Keratinocyte (primary cell): ENCODE measurements at regions not wholly inside any gene's neighbourhood (a gene's known extent, or its start where the extent isn't known, plus 50 kb on each side); places are given as distances from the start of the nearest gene placed in this dataset.

Experiments used
- DNase-seq: peaks from one replicate; pipeline ENCODE4 v3.0.0-alpha.2; 2011; ENCODE audit warnings: low read depth, missing footprints, low spot score
- FAIRE-seq: peaks from 2 replicates; lab custom pipeline; 2011; peaks lifted over from hg19 to GRCh38; lab: Jason Lieb, UNC
- H2AFZ ChIP-seq: 2 replicates; pipeline ENCODE4 v1.6.0; 2012; ENCODE audit warnings: low read length, control low read depth, inconsistent platforms; ENCODE audit not compliant: control insufficient read depth
- H3K27ac ChIP-seq: 2 replicates; pipeline ENCODE4 v1.5.1; 2011; ENCODE audit warnings: low read length; ENCODE audit not compliant: control insufficient read depth, insufficient read depth
- H3K27me3 ChIP-seq: 3 replicates; pipeline ENCODE4 v1.6.0; 2011; ENCODE audit warnings: low read length; ENCODE audit not compliant: control insufficient read depth, insufficient read depth; ENCODE audit errors: extremely low read depth
- H3K36me3 ChIP-seq, 2 experiments: 2 replicates in 1 of 2; 3 replicates in 1 of 2; pipeline ENCODE4 v1.5.1; 2011; ENCODE audit warnings: low read length in 2 of 2, mild to moderate bottlenecking in 1 of 2; ENCODE audit not compliant: control insufficient read depth in 2 of 2, insufficient read depth in 2 of 2; ENCODE audit errors: extremely low read depth in 1 of 2
- H3K4me1 ChIP-seq: 3 replicates; pipeline ENCODE4 v1.5.1; 2011; ENCODE audit warnings: low read length; ENCODE audit not compliant: control insufficient read depth, insufficient read depth; ENCODE audit errors: extremely low read depth
- H3K4me2 ChIP-seq: 3 replicates; pipeline ENCODE4 v1.6.0; 2011; ENCODE audit warnings: low read depth, low read length; ENCODE audit not compliant: control insufficient read depth, insufficient read depth; ENCODE audit errors: extremely low read depth
- H3K4me3 ChIP-seq, 3 experiments: fragments of 200-600 bp in 1 of 3; sonication (generic) in 1 of 3; 2 replicates in 2 of 3; 3 replicates in 1 of 3; pipeline ENCODE4 v1.5.1; 2011 to 2016; ENCODE audit warnings: low read length in 3 of 3, mild to moderate bottlenecking in 3 of 3, control low read depth in 2 of 3, inconsistent platforms in 1 of 3, low read depth in 1 of 3, mixed read lengths in 1 of 3, mixed run types in 1 of 3, moderate library complexity in 1 of 3; ENCODE audit not compliant: control insufficient read depth in 2 of 3, insufficient read depth in 2 of 3; ENCODE audit errors: extremely low read depth in 1 of 3
- H3K79me2 ChIP-seq: 2 replicates; pipeline ENCODE4 v1.6.0; 2012; ENCODE audit warnings: low read length; ENCODE audit not compliant: control insufficient read depth, insufficient read depth
- H3K9ac ChIP-seq: 3 replicates; pipeline ENCODE4 v1.6.0; 2011; ENCODE audit warnings: low read length; ENCODE audit not compliant: control insufficient read depth, insufficient read depth; ENCODE audit errors: extremely low read depth
- H3K9me1 ChIP-seq: 3 replicates; pipeline ENCODE4 v1.6.0; 2011; ENCODE audit warnings: low read length; ENCODE audit not compliant: control insufficient read depth, insufficient read depth; ENCODE audit errors: extremely low read depth
- H3K9me3 ChIP-seq: 2 replicates; pipeline ENCODE4 v1.5.1; 2012; ENCODE audit warnings: low read depth, low read length; ENCODE audit not compliant: control insufficient read depth
- H4K20me1 ChIP-seq: 3 replicates; pipeline ENCODE4 v1.6.0; 2011; ENCODE audit warnings: low read length; ENCODE audit not compliant: control insufficient read depth, insufficient read depth; ENCODE audit errors: extremely low read depth
- CTCF ChIP-seq, 3 experiments: IDR thresholded peaks in 1 of 3; conservative IDR thresholded peaks in 1 of 3; optimal IDR thresholded peaks in 1 of 3; 2 replicates in 2 of 3; 3 replicates in 1 of 3; pipeline versions ENCODE3 to v1.5.1; 2011; ENCODE audit warnings: low read length in 3 of 3, mild to moderate bottlenecking in 3 of 3, moderate library complexity in 2 of 3, control low read depth in 1 of 3, inconsistent platforms in 1 of 3; ENCODE audit not compliant: insufficient read depth in 2 of 3; ENCODE audit errors: extremely low read depth in 1 of 3
- EZH2 ChIP-seq: IDR thresholded peaks from one replicate; pipeline ENCODE4 v1.6.1; 2012; ENCODE audit warnings: inconsistent platforms, mild to moderate bottlenecking, low read length, moderate library complexity
- dilution Hi-C: fragments of 300-500 bp; cut with MboI; formaldehyde crosslinking; loops from one replicate; pipeline ENCODE4 v1.7.0; 2020; ENCODE audit warnings: low sequenced_read_pairs; ENCODE audit not compliant: extremely low pct_ligation_motif_present

GRCh38 chr5:173435447-173435846, 107.2 kb upstream of the STC2 start:
- Histone ChIP-seq H3K9ac (no peak overlapping the region), H3K27me3 (no peaks in the 10 kb centered on the region), H3K36me3 (no peaks in the 10 kb centered on the region), H4K20me1 (no peaks in the 10 kb centered on the region), H3K27ac (no peak overlapping the region), H3K79me2 (no peaks in the 10 kb centered on the region), H3K4me3 (no peak overlapping the region), H3K4me2 (no peak overlapping the region), H3K4me1 (no peaks in the 10 kb centered on the region), H2AFZ (no peak overlapping the region), H3K9me3 (no peaks in the 10 kb centered on the region), H3K9me1 (no peaks in the 10 kb centered on the region)
- TF ChIP-seq EZH2 (no peak), CTCF (optimal IDR thresholded peaks at IDR 0.05 in 1 of 3, IDR thresholded peaks at IDR 0.05 in 1 of 3, conservative IDR thresholded peaks at IDR 0.05 in 1 of 3; ENCODE audit: extremely low read depth in 1 of 3, insufficient read depth in 2 of 3, low read length in 3 of 3) (no peak)
- no peak for FAIRE-seq
- DNase-seq, result no peak
- dilution Hi-C loops, result no loop called here

- DNase-seq, result no peak
- Histone ChIP-seq H3K4me2 (no peak overlapping the region), H3K36me3 (no peaks in the 10 kb centered on the region), H3K9me3 (no peaks in the 10 kb centered on the region), H3K4me1 (no peaks in the 10 kb centered on the region), H3K9ac (no peak overlapping the region), H2AFZ (no peak overlapping the region), H4K20me1 (no peaks in the 10 kb centered on the region), H3K27me3 (no peaks in the 10 kb centered on the region), H3K9me1 (no peaks in the 10 kb centered on the region), H3K4me3 (no peak overlapping the region), H3K79me2 (no peaks in the 10 kb centered on the region), H3K27ac (no peak overlapping the region)
- dilution Hi-C loops, result no loop called here
- TF ChIP-seq EZH2, result no peak
- no peak for TF ChIP-seq CTCF (optimal IDR thresholded peaks at IDR 0.05 in 1 of 3, IDR thresholded peaks at IDR 0.05 in 1 of 3, conservative IDR thresholded peaks at IDR 0.05 in 1 of 3; ENCODE audit: extremely low read depth in 1 of 3, insufficient read depth in 2 of 3, low read length in 3 of 3)
- FAIRE-seq, result no peak
Observed at GRCh38 chr5:173434270-173434669, 106.1 kb upstream of the STC2 start.
